Activated T-cell treated with anti-CD3 and anti-CD28 coated beads, Interleukin-2, amount 50 U/mL, for 1 hour (primary cell): ENCODE measurements at regions not wholly inside any gene's neighbourhood (a gene's known extent, or its start where the extent isn't known, plus 50 kb on each side); places are given as distances from the start of the nearest gene placed in this dataset.

Source experiments
- DNase-seq: peaks from one replicate; pipeline ENCODE4 v3.0.0-alpha.2; 2020

DNA sequence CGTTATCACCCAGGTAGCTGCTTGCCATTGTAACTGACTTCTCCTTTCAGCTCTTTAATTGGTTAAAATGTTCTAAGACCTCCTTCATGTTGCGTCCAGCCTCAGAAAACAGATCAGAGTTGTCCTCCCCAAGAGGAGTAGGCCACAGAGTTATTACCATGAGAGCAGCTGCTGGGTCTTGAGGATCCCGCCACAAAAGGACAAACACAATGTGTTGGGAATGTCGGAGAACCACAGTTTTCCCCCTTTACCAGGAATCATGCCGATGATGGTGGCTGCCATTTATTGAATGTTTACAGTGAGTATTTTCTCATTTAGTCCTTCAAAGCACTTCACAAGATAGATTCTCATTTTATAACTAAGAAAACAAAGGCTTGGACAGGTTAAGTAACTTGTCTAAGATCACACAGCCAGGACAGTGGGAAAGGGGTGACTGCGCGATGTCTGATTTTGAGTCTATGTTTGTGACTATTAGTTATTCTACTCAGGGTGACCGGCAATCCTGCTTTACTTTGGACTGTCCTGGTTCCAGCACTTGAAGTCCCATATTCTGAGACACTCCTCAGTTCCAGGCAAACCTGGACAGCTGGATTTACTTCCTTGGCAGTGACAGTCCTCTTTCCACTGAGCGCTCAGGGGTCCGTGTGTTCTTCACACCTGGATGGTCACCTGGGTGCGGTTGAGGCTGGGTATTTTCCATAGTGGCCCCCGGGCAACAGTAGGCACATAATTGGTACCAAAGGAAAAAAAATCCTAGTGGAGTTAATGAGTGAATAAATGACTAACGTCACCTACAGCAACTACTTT, 93.6 kb downstream of the LIPG start:
- no peak for DNase-seq

DNA sequence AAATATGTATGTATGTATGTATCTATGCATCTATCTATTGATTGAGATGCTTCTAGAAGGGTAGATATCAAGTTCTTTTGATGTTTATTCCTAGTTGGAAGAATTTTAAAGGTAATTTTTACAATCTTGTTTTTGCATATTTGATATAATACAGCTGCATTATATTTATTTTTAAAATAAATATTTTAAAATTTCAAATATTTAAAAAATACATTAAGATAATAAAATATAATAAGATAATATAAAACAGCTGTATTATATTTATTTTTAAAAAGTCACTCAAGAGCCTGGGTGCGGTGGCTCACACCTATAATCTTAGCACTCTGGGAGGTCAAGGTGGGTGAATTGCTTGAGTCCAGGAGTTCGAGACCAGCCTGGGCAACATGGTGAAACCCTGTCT, 92.5 kb downstream of the LIPG start:
- no peak for DNase-seq

GRCh38 chr18:49652881-49653724, 91.2 kb downstream of the LIPG start:
- no peak for DNase-seq

DNA sequence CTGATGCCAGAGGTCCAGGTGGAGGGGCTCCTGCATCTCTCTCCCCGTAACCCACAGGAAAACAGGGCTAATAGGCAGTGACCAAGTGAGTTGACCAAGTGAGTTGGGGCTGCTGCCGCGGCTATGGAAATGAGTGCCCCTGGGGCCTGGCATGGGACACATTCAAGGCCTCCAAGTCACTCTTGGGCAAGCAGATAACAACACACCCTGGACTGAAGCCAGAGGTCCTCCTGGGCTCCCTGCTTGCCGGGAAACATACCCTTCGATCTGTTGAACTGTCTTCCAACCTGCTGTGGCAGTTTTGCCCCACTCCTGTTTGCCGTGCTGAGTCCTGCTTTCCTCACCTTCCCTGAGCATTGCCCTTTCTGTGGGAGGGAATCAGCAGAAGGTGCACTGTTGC, 89.2 kb downstream of the LIPG start:
- DNase-seq = no peak

- no peak for DNase-seq
Observed at GRCh38 chr18:49650426-49650891, 88.6 kb downstream of the LIPG start.

GRCh38 chr18:49648811-49649210, 87.0 kb downstream of the LIPG start:
- DNase-seq = no peak
